Choroid plexus epithelial cell (primary cell): ENCODE measurements at regions not wholly inside any gene's neighbourhood (a gene's known extent, or its start where the extent isn't known, plus 50 kb on each side); places are given as distances from the start of the nearest gene placed in this dataset.

Experiments used
- DNase-seq: peaks from one replicate; pipeline ENCODE4 v3.0.0-alpha.2; 2010; ENCODE audit warnings: low read depth
- H3K4me3 ChIP-seq: 2 replicates; pipeline ENCODE4 v1.5.1; 2011; ENCODE audit warnings: low read depth, mild to moderate bottlenecking, control low read depth, low read length, moderate library complexity
- TF ChIP-seq, protein P1 (sequence below): conservative IDR thresholded peaks from 2 replicates; pipeline ENCODE4 v1.5.1; 2011; ENCODE audit warnings: low read depth, mild to moderate bottlenecking, control low read depth, inconsistent platforms, low read length, moderate library complexity

DNA sequence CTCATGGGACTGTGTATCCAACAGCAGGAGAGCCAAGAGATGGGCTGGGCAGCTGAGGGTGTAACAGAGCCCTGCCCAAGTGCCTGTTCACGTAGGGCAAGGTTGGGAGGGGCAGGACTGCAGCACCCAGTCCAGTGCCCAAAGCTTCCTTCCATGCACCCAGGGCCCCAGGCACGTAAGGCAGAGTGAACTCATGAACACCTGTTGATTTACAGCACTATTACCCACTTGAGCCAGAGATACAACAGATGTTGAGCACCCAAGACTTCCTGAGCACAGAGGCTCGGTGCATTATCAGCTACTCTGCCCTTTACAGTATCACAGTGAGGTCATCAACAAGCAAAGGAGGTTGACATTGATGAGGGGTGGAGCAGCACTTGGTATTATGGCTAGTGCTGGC lies 50.2 kb upstream of the FHL2 start:
- no peak overlapping the region for H3K4me3 ChIP-seq
- DNase-seq, result no peak
- TF ChIP-seq, protein P1, sequence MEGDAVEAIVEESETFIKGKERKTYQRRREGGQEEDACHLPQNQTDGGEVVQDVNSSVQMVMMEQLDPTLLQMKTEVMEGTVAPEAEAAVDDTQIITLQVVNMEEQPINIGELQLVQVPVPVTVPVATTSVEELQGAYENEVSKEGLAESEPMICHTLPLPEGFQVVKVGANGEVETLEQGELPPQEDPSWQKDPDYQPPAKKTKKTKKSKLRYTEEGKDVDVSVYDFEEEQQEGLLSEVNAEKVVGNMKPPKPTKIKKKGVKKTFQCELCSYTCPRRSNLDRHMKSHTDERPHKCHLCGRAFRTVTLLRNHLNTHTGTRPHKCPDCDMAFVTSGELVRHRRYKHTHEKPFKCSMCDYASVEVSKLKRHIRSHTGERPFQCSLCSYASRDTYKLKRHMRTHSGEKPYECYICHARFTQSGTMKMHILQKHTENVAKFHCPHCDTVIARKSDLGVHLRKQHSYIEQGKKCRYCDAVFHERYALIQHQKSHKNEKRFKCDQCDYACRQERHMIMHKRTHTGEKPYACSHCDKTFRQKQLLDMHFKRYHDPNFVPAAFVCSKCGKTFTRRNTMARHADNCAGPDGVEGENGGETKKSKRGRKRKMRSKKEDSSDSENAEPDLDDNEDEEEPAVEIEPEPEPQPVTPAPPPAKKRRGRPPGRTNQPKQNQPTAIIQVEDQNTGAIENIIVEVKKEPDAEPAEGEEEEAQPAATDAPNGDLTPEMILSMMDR, result no peak
